Caki2 (cell line): ENCODE measurements at regions not wholly inside any gene's neighbourhood (a gene's known extent, or its start where the extent isn't known, plus 50 kb on each side); places are given as distances from the start of the nearest gene placed in this dataset.
"Not testable (repeated sequence)": the region's sequence is repeated elsewhere in the genome, so short reads cannot be mapped to it uniquely, and the experiment has no call there.

ENCODE experiments used
- DNase-seq: peaks from one replicate; pipeline ENCODE4 v3.0.0-alpha.2; 2015; ENCODE audit warnings: low read depth
- in situ Hi-C: cut with HindIII; loops from 2 replicates; pipeline ENCODE4 v1.10.0; 2016; ENCODE audit warnings: low sequenced_read_pairs, low pct_unique_long_range_greater_than_20kb, mixed read lengths

GRCh38 chr4:160364217-160364616, 1261.3 kb downstream of the RAPGEF2 start:
- in situ Hi-C loops = no loop called here
- no peak for DNase-seq

- DNase-seq, in situ Hi-C loops: not testable (repeated sequence)
Measured at GRCh38 chr4:160364665-160365064, 1261.8 kb downstream of the RAPGEF2 start.

GRCh38 chr4:160365383-160365782, 1262.5 kb downstream of the RAPGEF2 start:
- DNase-seq, in situ Hi-C loops: not testable (repeated sequence)

- DNase-seq = peak; percentile 37
- in situ Hi-C loops = no loop called here
Measured at GRCh38 chr4:160370046-160370445, 1267.2 kb downstream of the RAPGEF2 start.

- no peak for DNase-seq
- in situ Hi-C loops = no loop called here
Measured at GRCh38 chr4:160371446-160371845, 1268.6 kb downstream of the RAPGEF2 start.

- DNase-seq = no peak
Measured at GRCh38 chr4:160372390-160372789, 1269.5 kb downstream of the RAPGEF2 start.

GRCh38 chr4:160373911-160374310, 1271.0 kb downstream of the RAPGEF2 start:
- no peak for DNase-seq
- in situ Hi-C loops = no loop called here

More at GRCh38 chr4:160372390-160372789, 1269.5 kb downstream of the RAPGEF2 start:
- in situ Hi-C loops = no loop called here

- in situ Hi-C loops = no loop called here
- DNase-seq = no peak
Measured at GRCh38 chr4:160375772-160376452, 1273.0 kb downstream of the RAPGEF2 start.

- DNase-seq = no peak
- in situ Hi-C loops = no loop called here
Measured at GRCh38 chr4:160386846-160387245, 1284.0 kb downstream of the RAPGEF2 start.

GRCh38 chr4:160399826-160400225, 1296.9 kb downstream of the RAPGEF2 start:
- in situ Hi-C loops = no loop called here
- no peak for DNase-seq

GRCh38 chr4:160403081-160403480, 1300.2 kb downstream of the RAPGEF2 start:
- in situ Hi-C loops = no loop called here
- DNase-seq = no peak

GRCh38 chr4:160406263-160406825, 1303.5 kb downstream of the RAPGEF2 start:
- no peak for DNase-seq
- in situ Hi-C loops = no loop called here

GRCh38 chr4:160414496-160414895, 1311.6 kb downstream of the RAPGEF2 start:
- DNase-seq = no peak
- in situ Hi-C loops = no loop called here

- peak; percentile 39 for DNase-seq
- in situ Hi-C loops = no loop called here
Measured at GRCh38 chr4:160423879-160424451, 1321.1 kb downstream of the RAPGEF2 start.

- in situ Hi-C loops = no loop called here
- no peak for DNase-seq
Measured at GRCh38 chr4:160426233-160426632, 1323.4 kb downstream of the RAPGEF2 start.

GRCh38 chr4:160450876-160451275, 1348.0 kb downstream of the RAPGEF2 start:
- in situ Hi-C loops = no loop called here
- DNase-seq = no peak

GRCh38 chr4:160481696-160482690, 1379.1 kb downstream of the RAPGEF2 start:
- in situ Hi-C loops, DNase-seq: not testable (repeated sequence)

GRCh38 chr4:160485071-160485687, 1382.3 kb downstream of the RAPGEF2 start:
- in situ Hi-C loops = no loop called here
- DNase-seq = no peak
